Neural cell (in vitro differentiated cells): ENCODE measurements at regions not wholly inside any gene's neighbourhood (a gene's known extent, or its start where the extent isn't known, plus 50 kb on each side); places are given as distances from the start of the nearest gene placed in this dataset.
"Not testable (repeated sequence)": the region's sequence is repeated elsewhere in the genome, so short reads cannot be mapped to it uniquely, and the experiment has no call there.

ENCODE experiments used
- H2AFZ ChIP-seq: fragments of 200-600, 300-800 bp; sonication (generic), shearing (Covaris generic); 2 replicates; pipeline ENCODE4 v1.6.0; 2014; ENCODE audit warnings: low read depth, mild to moderate bottlenecking, antibody characterized with exemption, low read length, moderate library complexity
- H3F3A ChIP-seq: fragments of 200-600 bp; shearing (Covaris generic); 2 replicates; pipeline ENCODE4 v1.6.1; 2016; ENCODE audit warnings: mild to moderate bottlenecking, moderate library complexity, mixed read lengths, antibody characterized with exemption, low read length; ENCODE audit not compliant: insufficient read depth, poor library complexity, severe bottlenecking
- H3K27ac ChIP-seq: fragments of 200-600, 300-800 bp; sonication (generic), shearing (Covaris generic); 2 replicates; pipeline ENCODE4 v1.5.1; 2014; ENCODE audit warnings: mild to moderate bottlenecking, low read length, moderate library complexity
- H3K27me3 ChIP-seq: fragments of 300-800, 200-600 bp; sonication (generic), shearing (Covaris generic); 2 replicates; pipeline ENCODE4 v1.6.0; 2014; ENCODE audit warnings: mild to moderate bottlenecking, low read depth, low read length, moderate library complexity; ENCODE audit not compliant: insufficient read depth
- H3K36me3 ChIP-seq: fragments of 300-800, 200-600 bp; sonication (generic), shearing (Covaris generic); 2 replicates; pipeline ENCODE4 v1.5.1; 2014; ENCODE audit warnings: mild to moderate bottlenecking, antibody characterized with exemption, low read length, moderate library complexity; ENCODE audit not compliant: insufficient read depth
- H3K4me2 ChIP-seq: fragments of 300-800, 200-600 bp; sonication (generic), shearing (Covaris generic); 2 replicates; pipeline ENCODE4 v1.6.0; 2014; ENCODE audit warnings: mild to moderate bottlenecking, low read length
- H3K4me3 ChIP-seq: fragments of 300-800, 200-600 bp; sonication (generic), shearing (Covaris generic); 2 replicates; pipeline ENCODE4 v1.5.1; 2014; ENCODE audit warnings: mild to moderate bottlenecking, low read length, moderate library complexity
- H3K79me2 ChIP-seq: fragments of 200-600 bp; shearing (Covaris generic); replicated peaks from 2 replicates; pipeline ENCODE4 v1.6.0; 2014; ENCODE audit warnings: mild to moderate bottlenecking, low read length, moderate library complexity; ENCODE audit not compliant: insufficient read depth
- H3K9ac ChIP-seq: fragments of 300-800, 200-600 bp; sonication (generic), shearing (Covaris generic); 2 replicates; pipeline ENCODE4 v1.6.1; 2016; ENCODE audit warnings: mild to moderate bottlenecking, low read length, mixed read lengths
- H3K9me2 ChIP-seq: fragments of 200-600 bp; shearing (Covaris generic); 2 replicates; pipeline ENCODE4 v1.6.1; 2016; ENCODE audit warnings: mild to moderate bottlenecking, low read length, mixed read lengths; ENCODE audit not compliant: insufficient read depth
- H3K9me3 ChIP-seq: fragments of 200-600, 300-800 bp; sonication (generic), shearing (Covaris generic); 2 replicates; pipeline ENCODE4 v1.6.1; 2016; ENCODE audit warnings: mild to moderate bottlenecking, mixed run types, low read length, moderate library complexity, mixed read lengths
- H4K20me1 ChIP-seq: fragments of 200-600 bp; shearing (Covaris generic); 2 replicates; pipeline ENCODE4 v1.6.1; 2016; ENCODE audit warnings: mild to moderate bottlenecking, mixed run types; ENCODE audit not compliant: insufficient read depth
- CTCF ChIP-seq: fragments of 450-650 bp; IDR thresholded peaks from 2 replicates; pipeline ENCODE4 v1.5.1; 2014; ENCODE audit warnings: antibody characterized with exemption, mild to moderate bottlenecking, moderate library complexity; ENCODE audit not compliant: poor library complexity, severe bottlenecking
- EP300 ChIP-seq: fragments of 450-650 bp; conservative IDR thresholded peaks from 2 replicates; pipeline ENCODE4 v1.6.1; 2014; ENCODE audit warnings: antibody characterized with exemption, mild to moderate bottlenecking, moderate library complexity; ENCODE audit not compliant: poor library complexity, severe bottlenecking
- MXI1 ChIP-seq: fragments of 450-650 bp; conservative IDR thresholded peaks from 2 replicates; pipeline ENCODE4 v1.6.1; 2014; ENCODE audit warnings: antibody characterized with exemption, mild to moderate bottlenecking; ENCODE audit not compliant: poor library complexity, severe bottlenecking
- RAD21 ChIP-seq: fragments of 450-650 bp; conservative IDR thresholded peaks from 2 replicates; pipeline ENCODE4 v1.6.1; 2014; ENCODE audit warnings: antibody characterized with exemption, mild to moderate bottlenecking, moderate library complexity
- REST ChIP-seq: IDR thresholded peaks from 2 replicates; pipeline ENCODE4 v1.6.1; 2012; ENCODE audit warnings: borderline replicate concordance
- SMC3 ChIP-seq: fragments of 450-650 bp; conservative IDR thresholded peaks from 2 replicates; pipeline ENCODE4 v1.6.1; 2014; ENCODE audit warnings: antibody characterized with exemption, mild to moderate bottlenecking, moderate library complexity; ENCODE audit not compliant: poor library complexity
- TAF1 ChIP-seq: IDR thresholded peaks from 2 replicates; pipeline ENCODE4 v1.6.1; 2012; ENCODE audit warnings: low read depth

GRCh38 chr21:22020221-22020620, 1022.0 kb downstream of the NCAM2 start:
- H3K27me3 ChIP-seq = no peaks in the 10 kb centered on the region
- no peak overlapping the region for H3K4me2 ChIP-seq
- H3K36me3 ChIP-seq = no peaks in the 10 kb centered on the region
- no peak overlapping the region for H3K4me3 ChIP-seq
- no peaks in the 10 kb centered on the region for H3K9me3 ChIP-seq
- no peak for TF ChIP-seq REST
- TF ChIP-seq EP300 = no peak
- TF ChIP-seq CTCF = no peak
- no peak for TF ChIP-seq SMC3
- TF ChIP-seq MXI1 = no peak
- no peaks in the 10 kb centered on the region for H3F3A ChIP-seq
- H4K20me1 ChIP-seq = no peaks in the 10 kb centered on the region
- H3K27ac ChIP-seq = no peak overlapping the region
- H2AFZ ChIP-seq = no peak overlapping the region
- no peak overlapping the region for H3K9ac ChIP-seq
- no peaks in the 10 kb centered on the region for H3K9me2 ChIP-seq
- H3K79me2 ChIP-seq = no peaks in the 10 kb centered on the region

GRCh38 chr21:22023896-22024295, 1025.7 kb downstream of the NCAM2 start:
- H3K9ac ChIP-seq, H2AFZ ChIP-seq, H3K4me2 ChIP-seq, H4K20me1 ChIP-seq, H3K79me2 ChIP-seq, H3K36me3 ChIP-seq, H3K9me3 ChIP-seq, H3F3A ChIP-seq, H3K9me2 ChIP-seq, H3K27ac ChIP-seq, H3K27me3 ChIP-seq, H3K4me3 ChIP-seq: not testable (repeated sequence)

GRCh38 chr21:22044431-22044830, 1046.2 kb downstream of the NCAM2 start:
- Histone ChIP-seq H3K9me2 (no peaks in the 10 kb centered on the region), H3K27ac (no peak overlapping the region), H2AFZ (no peak overlapping the region), H3F3A (no peaks in the 10 kb centered on the region), H3K36me3 (no peaks in the 10 kb centered on the region), H3K4me2 (no peak overlapping the region), H3K27me3 (no peaks in the 10 kb centered on the region), H3K9me3 (no peaks in the 10 kb centered on the region), H3K79me2 (no peaks in the 10 kb centered on the region), H4K20me1 (no peaks in the 10 kb centered on the region), H3K9ac (no peak overlapping the region), H3K4me3 (no peak overlapping the region)
- TF ChIP-seq TAF1 (no peak), RAD21 (no peak), MXI1 (no peak)
